GM13977 (cell line): ENCODE measurements at regions not wholly inside any gene's neighbourhood (a gene's known extent, or its start where the extent isn't known, plus 50 kb on each side); places are given as distances from the start of the nearest gene placed in this dataset.

Experiments
- DNase-seq: peaks from one replicate; pipeline ENCODE4 v3.0.0; 2012; ENCODE audit warnings: low spot score
- CTCF ChIP-seq: IDR thresholded peaks from 2 replicates; pipeline ENCODE4 v1.5.1; 2012; ENCODE audit warnings: mild to moderate bottlenecking, control low read depth; ENCODE audit not compliant: insufficient read depth; ENCODE audit errors: extremely low read depth, missing control alignments
- in situ Hi-C: fragments of 300-500 bp; cut with MboI; formaldehyde crosslinking; loops from one replicate; pipeline ENCODE4 v1.12.0; 2022; ENCODE audit warnings: low sequenced_read_pairs, low pct_unique_long_range_greater_than_20kb, mixed read lengths, inconsistent platforms; ENCODE audit not compliant: unreplicated experiment

GRCh38 chr2:171235262-171235881 is 74.7 kb upstream of the TLK1 start:
- in situ Hi-C loops, result no loop called here
- DNase-seq, result no peak
- no peak for TF ChIP-seq CTCF

GRCh38 chr2:171230176-171230575 is 69.5 kb upstream of the TLK1 start:
- in situ Hi-C loops, result no loop called here
- no peak for DNase-seq
- TF ChIP-seq CTCF, result no peak

GRCh38 chr2:171228826-171229225 is 68.1 kb upstream of the TLK1 start:
- in situ Hi-C loops, result no loop called here
- no peak for DNase-seq
- TF ChIP-seq CTCF, result no peak

GRCh38 chr2:171227066-171227782 is 66.5 kb upstream of the TLK1 start:
- no peak for DNase-seq
- in situ Hi-C loops, result no loop called here
- TF ChIP-seq CTCF, result no peak

GRCh38 chr2:171226461-171226860 is 65.8 kb upstream of the TLK1 start:
- TF ChIP-seq CTCF, result no peak
- no peak for DNase-seq
- in situ Hi-C loops, result no loop called here

GRCh38 chr2:171225989-171226388 is 65.3 kb upstream of the TLK1 start:
- in situ Hi-C loops, result no loop called here
- no peak for DNase-seq
- no peak for TF ChIP-seq CTCF
